ENCODE measurements at regions not wholly inside any gene's neighbourhood (a gene's known extent, or its start where the extent isn't known, plus 50 kb on each side); places are given as distances from the start of the nearest gene placed in this dataset.

- Histone ChIP-seq H2BK20ac (ENCODE audit: low read length) (no peak overlapping the region), H3K4me2 (ENCODE audit: insufficient read depth in 1 of 2, low read depth in 2 of 2, low read length in 2 of 2) (no peak overlapping the region), H3K36me3 (ENCODE audit: control insufficient read depth in 2 of 4, insufficient read depth in 4 of 4, low read length in 3 of 4) (no peaks in the 10 kb centered on the region), H3K23ac (ENCODE audit: insufficient read length) (no peak overlapping the region), H3K14ac (ENCODE audit: insufficient read length) (no peak overlapping the region), H3K56ac (replicated peaks; ENCODE audit: insufficient read length, low read depth, low read length) (no peak overlapping the region), H2BK120ac (replicated peaks; ENCODE audit: low read depth, low read length) (no peak overlapping the region), H3K27me3 (replicated peaks in 1 of 4; ENCODE audit: control insufficient read depth in 3 of 4, extremely low read depth in 1 of 4, insufficient read depth in 3 of 4, low read length in 3 of 4) (no peaks in the 10 kb centered on the region), H3K18ac (ENCODE audit: extremely low read depth, low read length) (no peak overlapping the region), H3K27ac (ENCODE audit: low read depth, low read length) (no peak overlapping the region), H3K23me2 (ENCODE audit: low read depth, low read length) (no peaks in the 10 kb centered on the region), H4K5ac (ENCODE audit: insufficient read length, low read depth, low read length) (no peak overlapping the region), H2BK15ac (ENCODE audit: low read length) (no peak overlapping the region), H3K4me3 (ENCODE audit: extremely low read depth in 1 of 4, insufficient read depth in 2 of 4, low read depth in 3 of 4, low read length in 4 of 4) (no peak overlapping the region), H4K91ac (replicated peaks; ENCODE audit: insufficient read length, low read length) (no peak overlapping the region), H2BK12ac (ENCODE audit: low read depth, low read length) (no peak overlapping the region), H3K4ac (replicated peaks; ENCODE audit: insufficient read length, low read depth, low read length) (no peak overlapping the region), H4K8ac (ENCODE audit: extremely low read depth, insufficient read depth, low read length) (no peak overlapping the region), H3K9me3 (ENCODE audit: insufficient read depth in 2 of 2, low read depth in 1 of 2, low read length in 1 of 2) (no peaks in the 10 kb centered on the region; a peak in 1 of 4 replicates), H3K4me1 (replicated peaks in 1 of 4; ENCODE audit: control insufficient read depth in 3 of 4, insufficient read depth in 4 of 4, low read length in 3 of 4) (no peaks in the 10 kb centered on the region), H2BK5ac (ENCODE audit: low read depth, low read length) (no peak overlapping the region), H2AK5ac (ENCODE audit: low read depth, low read length) (no peak overlapping the region), H3K9ac (replicated peaks in 1 of 4; ENCODE audit: extremely low read depth in 1 of 4, low read depth in 3 of 4, low read length in 3 of 4) (no peak overlapping the region), H2AFZ (ENCODE audit: low read length) (no peak overlapping the region), H4K20me1 (replicated peaks in 1 of 2; ENCODE audit: control insufficient read depth in 1 of 2, insufficient read depth in 2 of 2, low read length in 2 of 2) (no peaks in the 10 kb centered on the region), H3K79me2 (ENCODE audit: control insufficient read depth in 1 of 2, insufficient read depth in 2 of 2, low read length in 2 of 2) (no peaks in the 10 kb centered on the region), H3K79me1 (ENCODE audit: low read depth, low read length) (no peaks in the 10 kb centered on the region)
- POLR2A ChIA-PET (ENCODE audit: partially characterized antibody), result no interaction called here
- DNase-seq (ENCODE audit: low read depth in 1 of 2, low spot score in 2 of 2), result no peak
- CTCF ChIA-PET (ENCODE audit: partially characterized antibody), result interaction anchor here (1.6 to 1.8 kb wide), 2 partner anchors 9 kb away, joined by 3 to 5 read pairs; no protein-coding TSS in a partner anchor
- 97% methylated on average over 2 of the region's 2 CpGs; no CpG with 5 or more reads in 1 of the 2 experiments for WGBS, 2 experiments (ENCODE audit: extremely low coverage in 1 of 2, insufficient coverage in 1 of 2, insufficient read length in 1 of 2, insufficient replicate concordance in 2 of 2, low coverage in 1 of 2, low lambda C conversion rate in 2 of 2, missing lambda C conversion rate in 1 of 2)
- no peak for FAIRE-seq
- TF ChIP-seq SIX5 (IDR thresholded peaks at IDR 0.05; ENCODE audit: low read depth, low read length) (no peak), TAF7 (optimal IDR thresholded peaks at IDR 0.05; ENCODE audit: borderline replicate concordance, low read depth, low read length) (no peak)
Observed at GRCh38 chr4:94399277-94399676, 52.5 kb upstream of the PDLIM5 start.

All from H1 (cell line).